GM19193 (cell line): ENCODE measurements at regions not wholly inside any gene's neighbourhood (a gene's known extent, or its start where the extent isn't known, plus 50 kb on each side); places are given as distances from the start of the nearest gene placed in this dataset.

Experiments used
- POLR2A ChIP-seq: IDR thresholded peaks from 4 replicates; pipeline ENCODE4 v1.6.1; 2011; ENCODE audit not compliant: insufficient read depth, insufficient read length; ENCODE audit errors: extremely low read depth

DNA sequence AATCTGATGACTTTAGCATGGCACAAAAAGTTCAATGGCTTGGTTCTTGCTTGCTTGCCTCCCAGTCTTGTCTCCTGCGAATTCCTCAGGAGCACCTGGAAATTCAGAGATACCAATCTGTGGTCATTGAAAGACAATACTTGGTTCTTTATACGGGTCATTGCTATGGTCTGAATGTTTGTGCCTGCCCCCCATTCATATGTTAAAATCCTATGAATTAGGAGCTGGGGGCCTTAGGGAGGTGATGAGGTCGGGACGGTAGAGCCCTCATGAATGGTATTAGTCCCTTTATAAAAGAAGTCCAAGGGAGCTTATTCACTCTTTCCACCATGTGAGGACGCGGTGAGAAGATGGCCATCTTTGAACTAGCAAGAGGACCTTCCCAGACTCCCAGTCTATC is 721.8 kb downstream of the UTRN start:
- no peak for TF ChIP-seq POLR2A

DNA sequence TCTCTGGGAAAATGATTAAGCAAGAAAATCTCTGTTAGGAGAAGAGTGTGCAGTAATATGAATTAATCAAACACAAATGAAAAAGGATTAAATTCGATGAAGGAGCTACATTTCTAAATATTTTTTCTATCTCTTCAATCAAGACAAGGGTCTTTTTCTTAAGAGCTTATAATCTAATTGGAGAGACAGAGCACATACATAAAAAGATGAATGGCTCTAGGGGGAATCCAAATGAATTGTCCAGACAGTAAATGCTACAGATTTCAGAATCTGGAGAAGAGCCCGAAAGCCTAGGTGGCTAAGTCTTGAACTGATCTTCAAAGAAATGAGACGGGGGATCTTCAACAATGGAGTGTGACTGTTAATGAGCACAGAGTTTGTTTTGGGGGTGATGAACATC is 723.6 kb downstream of the UTRN start:
- TF ChIP-seq POLR2A, result no peak

DNA sequence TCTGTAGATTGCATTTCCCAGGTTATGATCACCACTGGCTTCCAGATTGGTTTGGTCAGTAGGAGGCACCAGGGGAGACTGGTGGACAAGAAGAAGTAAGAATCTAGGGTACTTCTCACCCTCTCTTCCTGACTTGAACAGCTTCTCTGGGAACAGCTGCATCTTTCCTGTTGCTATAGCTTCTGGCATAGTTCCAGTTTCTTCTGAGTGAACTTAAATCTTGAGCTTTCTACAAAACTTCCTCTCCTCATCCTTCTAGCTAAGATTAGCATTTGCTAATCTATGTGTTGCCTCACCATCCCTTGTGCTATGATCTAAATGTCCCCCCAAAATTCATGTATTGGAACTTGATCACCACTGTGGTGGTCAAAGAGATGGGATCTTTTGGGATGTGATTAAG is 724.6 kb downstream of the UTRN start:
- no peak for TF ChIP-seq POLR2A

DNA sequence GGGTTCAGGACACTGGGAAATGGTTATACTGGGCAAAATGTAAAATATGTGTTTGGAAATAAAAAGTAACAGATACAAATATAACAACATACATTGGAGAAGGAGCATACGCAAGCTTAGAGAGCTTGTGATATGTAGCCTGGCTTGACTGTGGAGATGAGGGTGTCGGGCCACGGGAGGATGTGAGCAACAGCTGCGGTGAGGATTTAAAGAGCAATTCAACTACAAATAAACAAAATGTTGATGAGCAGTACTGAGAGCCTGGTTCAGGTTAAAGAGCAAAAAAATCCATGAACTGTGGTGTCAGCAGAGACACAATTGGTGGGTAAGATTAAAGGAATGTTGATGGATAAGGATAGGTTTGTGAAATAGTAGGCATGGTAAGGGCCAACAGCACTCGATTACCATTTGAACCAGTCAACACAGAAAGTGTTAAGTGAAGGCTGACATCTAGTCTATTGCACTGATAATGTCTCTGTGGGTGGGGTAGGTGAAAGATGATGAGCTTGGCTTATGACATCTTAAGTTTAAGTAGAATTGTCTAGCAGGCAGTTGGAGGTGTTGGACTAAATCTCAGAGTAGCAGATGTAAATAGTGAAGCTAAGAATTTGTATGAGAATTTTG is 723.2 kb downstream of the EPM2A start:
- no peak for TF ChIP-seq POLR2A

DNA sequence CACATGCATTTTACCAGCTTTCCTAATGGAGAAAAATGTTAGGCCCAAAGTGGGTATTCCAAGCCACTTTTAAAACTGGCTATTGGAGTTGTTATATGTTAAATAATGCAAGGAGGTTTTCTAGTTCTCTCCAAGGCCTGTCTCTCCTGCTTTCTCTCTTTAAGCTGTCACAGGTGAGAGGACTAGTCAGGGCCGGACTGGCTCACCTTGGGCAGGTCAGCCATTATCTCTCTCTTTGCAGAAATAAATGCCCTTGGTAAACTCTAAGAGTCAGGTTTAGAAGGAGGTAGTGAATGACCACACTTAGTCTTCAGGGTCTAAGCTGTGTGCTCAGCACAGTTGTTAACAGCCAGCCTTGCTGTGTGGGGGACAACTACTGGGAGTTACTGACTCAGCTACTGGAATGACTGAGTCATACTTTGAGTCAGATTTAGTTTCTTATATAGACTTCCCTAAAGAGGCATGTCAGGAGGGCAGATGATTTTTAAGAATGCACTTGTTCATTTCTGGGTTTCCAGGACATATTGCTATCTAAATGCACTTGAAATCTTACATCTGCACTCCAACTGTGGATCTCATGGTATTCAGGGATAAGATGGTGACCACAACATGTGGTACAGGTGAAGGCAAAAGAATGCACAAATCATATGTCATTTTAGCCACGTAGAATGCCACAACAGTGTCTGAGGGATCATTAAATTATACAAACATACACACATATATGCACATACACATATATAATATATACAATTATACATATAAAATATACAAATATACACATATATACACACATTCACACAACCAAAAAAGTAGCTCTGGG is 719.4 kb downstream of the EPM2A start:
- no peak for TF ChIP-seq POLR2A

DNA sequence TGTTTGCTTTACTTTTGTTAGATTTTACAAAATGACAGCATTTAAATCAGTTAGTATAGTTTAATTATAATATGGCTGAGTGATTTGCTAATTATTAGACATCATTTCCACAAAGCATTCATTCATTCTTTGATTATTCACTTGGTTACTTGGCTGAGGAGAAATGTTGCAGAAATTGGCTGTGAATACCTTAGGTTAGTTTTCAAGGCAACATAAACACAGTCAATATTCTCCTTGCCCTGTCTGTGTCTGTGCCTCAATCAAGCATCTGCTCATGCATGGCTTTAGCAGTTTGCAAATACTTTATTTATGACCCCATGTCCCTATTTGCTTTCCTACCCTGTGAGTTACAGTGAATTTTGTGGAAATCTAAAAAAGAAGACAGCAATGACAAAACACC is 718.3 kb downstream of the EPM2A start:
- no peak for TF ChIP-seq POLR2A

DNA sequence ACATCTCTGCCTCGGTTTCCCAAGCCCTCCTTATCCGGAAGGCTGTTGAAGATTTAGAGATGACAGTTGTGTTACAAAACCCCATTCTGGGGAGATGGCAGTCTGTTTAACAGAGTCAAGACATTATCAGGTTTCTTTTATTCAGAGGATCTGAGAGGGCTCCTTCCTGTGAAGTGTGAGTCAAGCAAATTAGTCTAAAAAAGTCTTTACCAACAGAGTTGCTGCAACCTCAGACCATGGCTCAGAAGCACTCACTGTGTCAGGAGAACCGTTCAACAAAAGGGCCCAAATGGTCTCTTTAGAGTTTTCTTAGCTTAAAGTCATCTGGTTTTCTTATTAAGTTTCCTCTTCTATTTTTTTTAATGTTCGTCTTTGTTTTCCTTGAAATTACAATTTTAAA is 717.8 kb downstream of the EPM2A start:
- TF ChIP-seq POLR2A, result no peak

DNA sequence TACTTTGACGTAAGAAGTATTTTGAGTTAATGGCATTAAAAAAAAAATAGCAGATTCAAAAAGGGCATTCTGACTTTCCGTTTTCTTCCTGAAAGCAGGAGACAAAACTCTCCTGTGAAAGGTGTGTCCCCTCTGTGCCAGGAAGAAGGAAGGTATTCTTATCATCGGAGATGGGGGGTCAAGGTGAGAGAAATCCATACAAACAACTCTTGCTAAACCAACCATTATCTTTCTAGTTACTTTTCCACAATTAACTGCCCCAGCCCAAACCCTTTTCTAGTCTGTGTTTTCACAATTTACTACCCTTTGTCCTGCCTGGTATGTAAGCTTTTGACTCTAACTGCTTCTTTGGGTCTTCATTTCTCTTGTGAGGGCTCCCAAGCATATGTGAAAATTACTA is 717.3 kb downstream of the EPM2A start:
- no peak for TF ChIP-seq POLR2A

DNA sequence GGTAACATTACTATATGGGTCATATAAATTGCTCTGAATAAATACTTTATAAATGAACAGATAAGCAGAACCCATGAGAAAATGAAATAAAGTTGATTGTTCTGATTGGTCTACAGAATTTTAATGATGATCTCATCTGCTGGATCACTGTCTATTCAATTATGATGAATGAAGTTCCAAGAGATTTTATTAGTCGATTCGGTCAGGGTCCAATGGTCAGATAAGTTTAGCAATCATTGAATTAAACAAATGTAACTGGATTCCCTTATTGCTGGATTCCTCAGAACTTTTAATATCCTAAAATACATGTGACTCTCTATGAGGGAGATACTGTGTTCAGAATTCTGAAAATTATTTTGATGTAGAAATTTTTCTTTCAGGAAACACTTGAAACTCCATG is 715.2 kb downstream of the EPM2A start:
- no peak for TF ChIP-seq POLR2A

DNA sequence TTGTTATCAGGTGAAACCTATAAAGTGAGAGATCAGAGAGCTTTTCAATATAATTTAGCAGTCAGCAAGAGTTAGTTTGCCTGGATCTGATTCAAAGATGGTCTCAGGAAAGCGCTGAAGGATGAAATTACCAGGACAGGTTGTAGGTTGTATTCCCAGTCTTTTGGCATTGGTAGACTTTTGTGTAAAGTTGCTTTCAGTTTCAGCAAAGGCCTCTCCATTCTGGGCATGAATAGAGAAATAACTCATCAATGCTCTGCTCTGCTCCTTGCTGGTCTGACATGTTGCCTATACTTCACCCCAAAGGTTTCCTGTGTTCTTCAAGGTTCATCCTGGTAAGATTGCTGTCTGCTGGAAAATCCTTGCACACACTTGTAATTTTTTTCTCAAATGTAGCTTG is 714.8 kb downstream of the EPM2A start:
- no peak for TF ChIP-seq POLR2A

DNA sequence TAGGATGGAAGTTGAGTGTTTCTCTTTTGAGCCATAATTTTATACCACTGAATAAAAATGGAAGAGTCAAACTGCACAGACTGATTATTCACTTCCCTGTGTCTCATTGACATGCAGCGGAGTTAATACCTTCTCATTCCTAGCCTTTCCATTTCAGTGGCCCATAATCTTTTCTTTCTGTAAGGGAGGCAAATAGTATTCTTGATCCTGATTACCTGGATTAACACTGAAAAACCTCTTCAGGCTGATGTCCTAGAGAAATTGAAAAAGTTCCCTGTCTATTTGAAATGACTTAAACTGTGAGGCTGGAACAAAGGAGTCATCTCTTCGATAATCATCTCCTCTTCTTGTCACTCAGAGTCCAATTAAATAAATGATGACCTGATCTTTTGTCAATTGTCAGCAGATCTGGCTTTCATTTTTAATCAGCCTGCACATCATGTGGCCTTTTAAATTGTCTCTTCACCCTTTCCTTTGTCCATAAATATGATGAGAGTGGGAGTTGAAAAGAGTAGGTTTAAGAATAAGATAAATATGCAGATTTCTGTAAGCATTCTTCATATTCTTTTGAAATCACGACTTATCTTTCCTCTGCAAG is 713.0 kb downstream of the EPM2A start:
- TF ChIP-seq POLR2A, result no peak

DNA sequence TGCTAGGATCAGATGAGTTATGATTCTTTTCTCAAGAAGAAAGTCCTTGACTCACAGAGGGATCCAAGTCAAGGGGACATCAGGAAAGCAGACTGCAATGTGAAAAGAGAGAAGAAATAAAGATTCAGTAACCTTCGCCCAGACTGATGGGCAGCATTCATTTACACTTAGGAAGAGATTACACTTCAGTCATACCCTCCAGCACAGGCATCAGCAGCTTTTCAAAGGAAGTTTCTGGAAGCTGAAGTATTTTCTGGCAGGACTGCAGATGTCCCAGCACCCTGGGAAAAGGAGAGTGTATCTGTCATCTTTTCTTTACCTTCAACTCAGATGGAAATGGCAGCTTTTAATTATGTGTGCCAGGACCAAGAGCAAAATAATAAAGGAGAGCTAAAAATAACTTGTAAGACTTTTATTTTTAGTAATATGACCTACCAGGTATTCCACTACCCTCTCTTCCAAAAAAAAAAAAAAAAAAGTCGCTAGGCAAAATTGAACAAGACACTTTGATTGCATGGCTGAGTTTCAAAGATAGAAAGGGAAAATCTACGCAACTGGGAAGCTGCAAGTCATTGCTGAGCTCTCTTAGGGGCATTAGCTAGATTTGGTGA is 712.1 kb downstream of the EPM2A start:
- TF ChIP-seq POLR2A, result no peak

DNA sequence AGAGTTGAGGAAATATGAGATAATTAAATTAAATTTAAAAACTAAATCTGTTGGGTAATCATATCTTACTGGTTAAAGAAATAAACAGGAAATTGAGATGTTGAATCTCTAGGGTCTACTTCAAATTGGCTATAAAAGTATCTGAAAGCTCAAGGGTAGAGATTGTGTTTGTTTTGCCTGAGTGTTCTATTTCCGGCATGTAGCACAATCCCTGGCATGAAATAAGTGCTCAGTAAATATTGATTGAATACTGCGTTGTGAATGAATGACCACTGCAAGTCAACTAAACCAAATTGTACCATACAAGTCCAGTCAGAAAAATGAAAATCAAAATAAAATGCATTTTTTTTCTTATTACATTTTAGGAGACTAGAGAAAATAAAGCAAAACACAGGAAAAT is 709.8 kb downstream of the EPM2A start:
- TF ChIP-seq POLR2A, result no peak

DNA sequence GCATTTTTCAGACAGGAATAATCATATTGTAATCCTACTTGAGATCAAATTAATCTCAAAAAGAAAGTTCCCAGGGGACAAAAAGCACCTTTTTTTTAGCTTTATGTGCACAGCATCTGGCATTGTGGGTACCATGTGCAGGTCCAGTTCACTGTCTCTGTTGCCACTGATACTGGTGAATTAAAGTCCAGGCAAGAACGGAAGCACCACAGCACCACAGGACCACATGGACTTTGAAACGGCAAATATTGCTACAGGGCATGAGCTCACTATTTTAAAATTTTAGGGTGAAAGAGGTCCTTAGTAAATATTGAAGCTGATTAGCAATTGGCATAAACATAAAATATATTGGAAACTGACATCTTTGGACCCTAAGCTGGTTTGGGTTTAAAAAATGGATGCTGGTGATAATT is 709.0 kb downstream of the EPM2A start:
- no peak for TF ChIP-seq POLR2A

DNA sequence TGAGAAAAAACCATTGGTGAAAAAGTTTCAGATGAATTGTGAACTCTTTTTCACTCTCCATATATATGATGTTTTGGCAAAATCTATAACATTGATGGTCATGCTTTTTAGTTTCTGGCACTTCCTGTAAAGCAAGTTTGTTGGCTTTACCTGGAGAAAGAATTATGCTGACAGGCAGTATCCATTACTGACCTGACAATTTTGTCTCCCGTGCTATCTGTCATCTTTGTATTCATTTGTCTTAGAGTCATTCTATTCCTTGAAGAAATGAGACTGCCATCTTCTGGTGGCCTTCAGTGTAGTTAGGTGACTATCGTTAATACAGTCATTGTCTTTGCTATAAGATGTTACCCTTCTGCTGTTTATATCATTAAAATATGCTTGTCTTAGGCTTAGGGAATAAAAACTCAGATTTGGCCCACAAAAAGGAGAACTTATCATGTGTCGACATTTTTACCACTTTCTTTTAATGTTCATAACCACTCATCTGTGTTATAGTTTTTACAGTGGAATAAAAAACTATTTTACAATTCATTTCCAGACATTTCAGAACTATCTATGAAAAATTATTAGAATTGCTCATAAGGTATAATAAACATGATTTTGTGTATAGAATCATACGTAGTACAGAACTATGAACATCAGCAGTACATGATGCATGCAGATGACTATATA is 707.0 kb downstream of the EPM2A start:
- no peak for TF ChIP-seq POLR2A
